Right lobe of liver (tissue), 6 donors: ENCODE measurements at regions not wholly inside any gene's neighbourhood (a gene's known extent, or its start where the extent isn't known, plus 50 kb on each side); places are given as distances from the start of the nearest gene placed in this dataset.
"Not testable (repeated sequence)": the region's sequence is repeated elsewhere in the genome, so short reads cannot be mapped to it uniquely, and the experiment has no call there.

Source experiments
- ATAC-seq, 4 donors: fragments of 200-7000 bp; cut with Tn5 transposase; one replicate each; pipeline ENCODE4 v1.9.1; 2020; ENCODE audit warnings: mild to moderate bottlenecking in 4 of 4, moderate library complexity in 4 of 4
- DNase-seq, 3 donors: peaks; one replicate each; pipeline ENCODE4 v3.0.0-alpha.2; 2020
- H3K27ac ChIP-seq, 3 donors: fragments of 200-600 bp; one replicate each; pipeline ENCODE4 v1.8.0; 2022
- H3K27me3 ChIP-seq, 2 donors: fragments of 200-600 bp; one replicate each; pipeline ENCODE4 v1.8.0; 2022
- H3K36me3 ChIP-seq, 4 donors: fragments of 200-600 bp; sonication (generic) in 1 of 4; one replicate each; pipeline versions ENCODE4 v1.5.1 to v1.8.0; 2017 to 2022; ENCODE audit warnings: control low read depth in 1 of 4
- H3K4me1 ChIP-seq, 4 donors: fragments of 200-600 bp; sonication (generic) in 1 of 4; one replicate each; pipeline versions ENCODE4 v1.5.1 to v1.8.0; 2017 to 2022; ENCODE audit warnings: control low read depth in 1 of 4
- H3K4me3 ChIP-seq, 3 donors: fragments of 200-600 bp; one replicate each; pipeline ENCODE4 v1.8.0; 2022
- H3K9me3 ChIP-seq, 4 donors: fragments of 200-600 bp; sonication (generic) in 1 of 4; one replicate each; pipeline versions ENCODE4 v1.5.1 to v1.8.0; 2017 to 2022; ENCODE audit warnings: control low read depth in 1 of 4
- CTCF ChIP-seq, 4 donors: fragments of 200-600 bp in 3 of 4; fragments of 450-650 bp in 1 of 4; IDR thresholded peaks; one replicate each; pipeline versions ENCODE4 v1.5.1 to v1.8.0; 2016 to 2022; ENCODE audit warnings: antibody characterized with exemption in 4 of 4, mild to moderate bottlenecking in 2 of 4
- POLR2A ChIP-seq: fragments of 450-650 bp; IDR thresholded peaks from one replicate; pipeline ENCODE4 v1.6.1; 2017; ENCODE audit warnings: antibody characterized with exemption, mild to moderate bottlenecking
- WGBS: methylation state at CpG from one replicate; pipeline ENCODE4 v1.1.6; 2018; ENCODE audit warnings: low coverage, low lambda C conversion rate; ENCODE audit not compliant: insufficient coverage; ENCODE audit errors: missing lambda C conversion rate; 5-methylcytosine and 5-hydroxymethylcytosine counted together
- intact Hi-C, 2 donors: fragments of 100-400 bp; cut with DNase I; formaldehyde crosslinking; loops; one replicate each; pipeline versions ENCODE4 v1.11.2 to v1.14.1; 2022
- donor health status: DM: no; HTN: yes; CAD: no.
- donor health status: DM: no; HTN: no; CAD: no.
- donor health status: DM: no; HTN: no; CAD: no.
- donor health status: DM: no; HTN: yes; CAD: no.
- donor health status: DM: no; HTN: yes; CAD: no.

DNA sequence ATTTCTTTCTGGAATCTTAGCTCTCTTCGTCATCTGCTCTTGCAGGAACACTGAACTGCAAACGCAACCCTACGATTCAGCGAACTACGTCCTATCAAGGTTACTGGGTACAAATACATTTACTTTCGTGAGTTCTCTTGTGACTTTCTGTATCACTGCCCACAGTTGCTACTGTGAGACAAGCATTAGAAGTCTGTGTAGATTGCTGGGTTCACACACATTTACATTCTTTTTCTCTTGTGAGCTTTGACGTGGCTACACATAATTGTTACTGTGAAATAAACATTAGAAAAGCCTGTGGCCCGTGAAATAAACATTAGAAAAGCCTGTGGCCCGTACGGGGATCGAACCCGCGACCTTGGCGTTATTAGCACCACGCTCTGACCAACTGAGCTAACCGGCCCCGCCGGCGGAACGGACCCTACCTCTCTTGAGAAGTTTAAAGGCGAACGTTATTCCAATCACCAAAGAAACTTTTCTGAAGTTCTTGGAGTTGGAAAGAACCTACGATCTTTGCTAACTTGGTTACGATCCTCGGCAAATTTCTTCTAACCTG lies 61.2 kb upstream of the ZNF322 start:
- ATAC-seq, H3K9me3 ChIP-seq, H3K27me3 ChIP-seq, DNase-seq, intact Hi-C loops, H3K4me1 ChIP-seq, H3K36me3 ChIP-seq, H3K4me3 ChIP-seq, H3K27ac ChIP-seq: not testable (repeated sequence)
- no CpG with 5 or more reads among the region's 25 CpGs for WGBS

GRCh38 chr6:26730019-26730766 lies 70.6 kb upstream of the ZNF322 start:
- H3K9me3 ChIP-seq, H3K27ac ChIP-seq, H3K4me3 ChIP-seq, intact Hi-C loops, H3K36me3 ChIP-seq, DNase-seq, H3K4me1 ChIP-seq, ATAC-seq, H3K27me3 ChIP-seq: not testable (repeated sequence)
- no CpG with 5 or more reads among the region's 31 CpGs for WGBS

GRCh38 chr6:26734776-26735472 lies 75.4 kb upstream of the ZNF322 start:
- not testable (repeated sequence) for H3K9me3 ChIP-seq
- WGBS, result no CpG with 5 or more reads among the region's 36 CpGs

GRCh38 chr6:26739811-26740210 lies 80.3 kb upstream of the ZNF322 start:
- WGBS, result 69% methylated on average over 5 of the region's 7 CpGs
- intact Hi-C loops, result no loop called here
- ATAC-seq (no peak), DNase-seq (no peak)
- peaks cover 0 to 9% of the 10 kb centered on the region in 2 donors for H3K27me3 ChIP-seq
- H3K4me3 ChIP-seq, result no peak overlapping the region
- H3K36me3 ChIP-seq, result no peaks in the 10 kb centered on the region
- TF ChIP-seq CTCF (IDR thresholded peaks at IDR 0.05) (no peak), POLR2A (no peak)
- no peaks in the 10 kb centered on the region for H3K4me1 ChIP-seq
- no peaks in the 10 kb centered on the region for H3K9me3 ChIP-seq
- H3K27ac ChIP-seq, result no peak overlapping the region

More at GRCh38 chr6:26734776-26735472, 75.4 kb upstream of the ZNF322 start:
- H3K36me3 ChIP-seq, H3K4me1 ChIP-seq, DNase-seq, H3K4me3 ChIP-seq, intact Hi-C loops, H3K27ac ChIP-seq, H3K27me3 ChIP-seq: not testable (repeated sequence)
- ATAC-seq, result peak in 1 of 4 donors; percentile 23

- Histone ChIP-seq H3K27ac (no peak overlapping the region), H3K27me3 (peaks cover 0 to 9% of the 10 kb centered on the region in 2 donors), H3K4me3 (no peak overlapping the region), H3K36me3 (no peaks in the 10 kb centered on the region), H3K4me1 (no peaks in the 10 kb centered on the region), H3K9me3 (no peaks in the 10 kb centered on the region)
- ATAC-seq (no peak), DNase-seq (peak in 1 of 3 donors; percentile 8)
- intact Hi-C loops, result no loop called here
- no peak for TF ChIP-seq CTCF (IDR thresholded peaks at IDR 0.05)
- TF ChIP-seq POLR2A, result no peak
- 11% methylated on average over 9 of the region's 28 CpGs for WGBS
Observed at GRCh38 chr6:26743157-26743821, 83.7 kb upstream of the ZNF322 start.
